Activated naive CD8-positive, alpha-beta T cell treated with anti-CD3 and anti-CD28 coated beads, Interleukin-2, amount 50 U/mL, for 16 hours (primary cell): ENCODE measurements at regions not wholly inside any gene's neighbourhood (a gene's known extent, or its start where the extent isn't known, plus 50 kb on each side); places are given as distances from the start of the nearest gene placed in this dataset.

Source experiments
- DNase-seq: peaks from one replicate; pipeline ENCODE4 v3.0.0-alpha.2; 2020; ENCODE audit warnings: low read depth, low spot score

- DNase-seq, result peak; percentile 77
Observed at GRCh38 chr10:110414548-110415309, 83.0 kb upstream of the DUSP5 start.

GRCh38 chr10:110415809-110416208, 81.9 kb upstream of the DUSP5 start:
- no peak for DNase-seq

- DNase-seq, result no peak
Observed at GRCh38 chr10:110416776-110417711, 80.7 kb upstream of the DUSP5 start.

GRCh38 chr10:110418218-110418617, 79.5 kb upstream of the DUSP5 start:
- DNase-seq, result no peak

GRCh38 chr10:110419265-110419664, 78.4 kb upstream of the DUSP5 start:
- DNase-seq, result no peak

GRCh38 chr10:110420401-110421193, 77.1 kb upstream of the DUSP5 start:
- no peak for DNase-seq

GRCh38 chr10:110421512-110422138, 76.1 kb upstream of the DUSP5 start:
- DNase-seq, result no peak

- no peak for DNase-seq
Observed at GRCh38 chr10:110422548-110422947, 75.2 kb upstream of the DUSP5 start.

- DNase-seq, result no peak
Observed at GRCh38 chr10:110423650-110424049, 74.1 kb upstream of the DUSP5 start.

- no peak for DNase-seq
Observed at GRCh38 chr10:110425684-110426293, 71.9 kb upstream of the DUSP5 start.

- DNase-seq, result no peak
Observed at GRCh38 chr10:110426294-110427181, 71.2 kb upstream of the DUSP5 start.

- no peak for DNase-seq
Observed at GRCh38 chr10:110429301-110429700, 68.4 kb upstream of the DUSP5 start.

GRCh38 chr10:110430340-110431273, 67.1 kb upstream of the DUSP5 start:
- DNase-seq, result no peak

- no peak for DNase-seq
Observed at GRCh38 chr10:110431659-110432058, 66.0 kb upstream of the DUSP5 start.

- no peak for DNase-seq
Observed at GRCh38 chr10:110432084-110432483, 65.6 kb upstream of the DUSP5 start.

GRCh38 chr10:110432814-110433565, 64.7 kb upstream of the DUSP5 start:
- no peak for DNase-seq

GRCh38 chr10:110433740-110434139, 64.0 kb upstream of the DUSP5 start:
- DNase-seq, result no peak

GRCh38 chr10:110434489-110435096, 63.1 kb upstream of the DUSP5 start:
- no peak for DNase-seq
